A549 (cell line): ENCODE measurements at regions not wholly inside any gene's neighbourhood (a gene's known extent, or its start where the extent isn't known, plus 50 kb on each side); places are given as distances from the start of the nearest gene placed in this dataset.

Source experiments
- ATAC-seq, 2 experiments: fragments of 200-7000 bp in 1 of 2; fragments of >200 bp in 1 of 2; cut with Nextera tagmentation in 1 of 2; cut with Tn5 transposase in 1 of 2; 3 replicates each; pipeline versions ENCODE4 v1.8.0 to v1.9.1; 2018 to 2020; ENCODE audit warnings: mild to moderate bottlenecking in 1 of 2, moderate library complexity in 1 of 2
- CTCF ChIA-PET: fragments of 300-600 bp; sonication (Branson Sonifier 250); formaldehyde crosslinking; extraction: SDS; loops from one replicate; lab custom pipeline; 2021; ENCODE audit warnings: antibody characterized with exemption, inconsistent platforms; lab: Yijun Ruan, JAX
- POLR2A ChIA-PET: fragments of 350-600 bp; formaldehyde crosslinking; extraction: SDS; loops from one replicate; lab custom pipeline; 2021; ENCODE audit warnings: antibody characterized with exemption, inconsistent platforms; lab: Yijun Ruan, JAX
- DNase-seq, 2 experiments: peaks; one replicate each; pipeline versions ENCODE4 v3.0.0 to v3.0.0-alpha.2; 2011 to 2016; ENCODE audit warnings: low read depth in 1 of 2, low spot score in 1 of 2
- FAIRE-seq: peaks from 2 replicates; lab custom pipeline; 2011; peaks lifted over from hg19 to GRCh38; lab: Jason Lieb, UNC
- H3K27ac ChIP-seq, 2 experiments: fragments of >200 bp; sonication (Bioruptor Twin); formaldehyde crosslinking; 3 replicates each; pipeline ENCODE4 v1.5.1; 2016 to 2017
- H3K4me1 ChIP-seq: fragments of >200 bp; sonication (Bioruptor Twin); formaldehyde crosslinking; 3 replicates; pipeline ENCODE4 v1.6.1; 2016
- H3K4me2 ChIP-seq: fragments of >200 bp; sonication (Bioruptor Twin); formaldehyde crosslinking; 3 replicates; pipeline ENCODE4 v1.6.1; 2016
- H3K4me3 ChIP-seq: fragments of >200 bp; sonication (Bioruptor Twin); formaldehyde crosslinking; 3 replicates; pipeline ENCODE4 v1.5.1; 2016
- H3K9me3 ChIP-seq: fragments of >200 bp; sonication (Bioruptor Twin); formaldehyde crosslinking; 3 replicates; pipeline ENCODE4 v1.6.1; 2016
- CBX2 ChIP-seq: fragments of 200-600 bp; sonication (generic); IDR thresholded peaks from 2 replicates; pipeline ENCODE4 v1.6.1; 2016; ENCODE audit warnings: low read depth, mild to moderate bottlenecking, borderline replicate concordance
- CTCF ChIP-seq: fragments of >200 bp; sonication (Bioruptor Twin); formaldehyde crosslinking; IDR thresholded peaks from 3 replicates; pipeline ENCODE4 v1.5.1; 2016
- EHF ChIP-seq: fragments of 250-450 bp; sonication (Bioruptor Pico); IDR thresholded peaks from 2 replicates; pipeline ENCODE4 v1.5.0; 2020; ENCODE audit warnings: mild to moderate bottlenecking
- EHMT2 ChIP-seq: fragments of 200-600 bp; sonication (generic); IDR thresholded peaks from 2 replicates; pipeline ENCODE4 v1.6.1; 2016; ENCODE audit warnings: antibody characterized with exemption, low read depth, mild to moderate bottlenecking, moderate library complexity
- EP300 ChIP-seq, 2 experiments: fragments of >200 bp; sonication (Bioruptor Twin); formaldehyde crosslinking; IDR thresholded peaks; 2 replicates in 1 of 2; 3 replicates in 1 of 2; pipeline ENCODE4 v1.6.1; 2016 to 2017
- ESRRA ChIP-seq: fragments of 150-350 bp; IDR thresholded peaks from 2 replicates; pipeline ENCODE4 v1.6.1; 2014; ENCODE audit warnings: mild to moderate bottlenecking, low read length, borderline replicate concordance
- FOSB ChIP-seq: fragments of 250-450 bp; sonication (Bioruptor Pico); IDR thresholded peaks from 2 replicates; pipeline ENCODE4 v1.5.0; 2020; ENCODE audit warnings: mild to moderate bottlenecking, moderate library complexity
- FOSL2 ChIP-seq, 2 experiments: fragments of 450-650 bp in 1 of 2; fragments of >200 bp in 1 of 2; sonication (Bioruptor Twin) in 1 of 2; formaldehyde crosslinking; IDR thresholded peaks; 2 replicates each; pipeline versions ENCODE4 v1.5.0 to v1.6.1; 2016 to 2020; ENCODE audit warnings: mild to moderate bottlenecking in 1 of 2, moderate library complexity in 1 of 2
- GATA3 ChIP-seq: IDR thresholded peaks from 2 replicates; pipeline ENCODE4 v1.6.1; 2012; ENCODE audit warnings: borderline replicate concordance
- HES2 ChIP-seq: fragments of >200 bp; sonication (Bioruptor Twin); formaldehyde crosslinking; IDR thresholded peaks from 2 replicates; pipeline ENCODE4 v1.6.1; 2016
- HOXA7 ChIP-seq: fragments of 250-450 bp; sonication (Bioruptor Pico); IDR thresholded peaks from 2 replicates; pipeline ENCODE4 v1.5.0; 2020; ENCODE audit warnings: mild to moderate bottlenecking, moderate library complexity
- HOXB13 ChIP-seq: fragments of 250-450 bp; sonication (Bioruptor Pico); IDR thresholded peaks from 2 replicates; pipeline ENCODE4 v1.5.0; 2020; ENCODE audit warnings: low read depth, mild to moderate bottlenecking, moderate library complexity
- HOXB5 ChIP-seq: fragments of 250-450 bp; sonication (Bioruptor Pico); IDR thresholded peaks from 2 replicates; pipeline ENCODE4 v1.5.0; 2020; ENCODE audit warnings: mild to moderate bottlenecking, moderate library complexity
- KDM1A ChIP-seq: fragments of 200-600 bp; sonication (generic); IDR thresholded peaks from 2 replicates; pipeline ENCODE4 v1.6.1; 2016; ENCODE audit warnings: low read depth, mild to moderate bottlenecking
- MAFK ChIP-seq: fragments of 450-650 bp; IDR thresholded peaks from 2 replicates; pipeline ENCODE4 v1.6.1; 2014; ENCODE audit not compliant: partially characterized antibody
- NFE2L2 ChIP-seq: fragments of 150-350 bp; conservative IDR thresholded peaks from 2 replicates; pipeline ENCODE4 v1.6.1; 2014; ENCODE audit warnings: low read length
- PBX3 ChIP-seq: IDR thresholded peaks from 2 replicates; pipeline ENCODE4 v1.6.1; 2012
- POLR2A ChIP-seq: IDR thresholded peaks from 2 replicates; pipeline ENCODE4 v1.6.1; 2012; ENCODE audit warnings: mild to moderate bottlenecking, low read length
- RARB ChIP-seq: fragments of 250-450 bp; sonication (Bioruptor Pico); IDR thresholded peaks from 2 replicates; pipeline ENCODE4 v1.8.0; 2021; ENCODE audit warnings: mild to moderate bottlenecking, moderate library complexity
- RNF2 ChIP-seq: fragments of 200-600 bp; sonication (generic); IDR thresholded peaks from 2 replicates; pipeline ENCODE4 v1.6.1; 2016; ENCODE audit warnings: low read depth, mild to moderate bottlenecking, antibody characterized with exemption, moderate library complexity, borderline replicate concordance
- SMC3 ChIP-seq: fragments of >200 bp; sonication (Bioruptor Twin); formaldehyde crosslinking; IDR thresholded peaks from 3 replicates; pipeline ENCODE4 v1.6.1; 2018; ENCODE audit warnings: inconsistent platforms
- TP53 ChIP-seq: fragments of 250-450 bp; sonication (Bioruptor Pico); IDR thresholded peaks from 2 replicates; pipeline ENCODE4 v1.5.0; 2021; ENCODE audit warnings: mild to moderate bottlenecking, moderate library complexity
- ZSCAN20 ChIP-seq: fragments of 250-450 bp; sonication (Bioruptor Pico); IDR thresholded peaks from 2 replicates; pipeline ENCODE4 v1.8.0; 2022; ENCODE audit warnings: mild to moderate bottlenecking, moderate library complexity
- WGBS: methylation state at CpG from one replicate; pipeline ENCODE4 v1.1.6; 2017; ENCODE audit errors: missing lambda C conversion rate; 5-methylcytosine and 5-hydroxymethylcytosine counted together

- CTCF ChIA-PET = interaction anchor here (0.9 kb wide), 1 partner anchor 28 kb away, joined by 3 read pairs; no protein-coding TSS in a partner anchor
- DNase-seq = no peak
- Histone ChIP-seq H3K4me2 (no peak overlapping the region), H3K4me1 (0 out of 3 replicates have a peak, but pooled peaks cover 3% of the 10 kb centered on the region), H3K27ac (no peak overlapping the region), H3K9me3 (no peaks in the 10 kb centered on the region), H3K4me3 (no peak overlapping the region)
- WGBS = 19% methylated on average over 3 of the region's 3 CpGs
- no peak for TF ChIP-seq KDM1A
- no peak for TF ChIP-seq EHMT2
- no peak for FAIRE-seq
- ATAC-seq = no peak
- POLR2A ChIA-PET = no interaction called here
Measured at GRCh38 chr1:228799924-228800323, 64.6 kb downstream of the RHOU start.

GRCh38 chr1:228801068-228801467 lies 65.8 kb downstream of the RHOU start:
- FAIRE-seq = no peak
- no peak for TF ChIP-seq EHF (CRISPR knock-in tag)
- TF ChIP-seq GATA3 = no peak
- TF ChIP-seq TP53 = no peak
- TF ChIP-seq HOXA7 (CRISPR knock-in tag) = no peak
- TF ChIP-seq NFE2L2 = no peak
- no peak for TF ChIP-seq ZSCAN20
- POLR2A ChIA-PET = no interaction called here
- Histone ChIP-seq H3K4me2 (no peak overlapping the region), H3K27ac (no peak overlapping the region), H3K4me3 (no peak overlapping the region), H3K4me1 (0 out of 3 replicates have a peak, but pooled peaks cover 3% of the 10 kb centered on the region), H3K9me3 (no peaks in the 10 kb centered on the region)
- ATAC-seq = no peak
- no peak for DNase-seq
- CTCF ChIA-PET = no interaction called here

- CTCF ChIA-PET = interaction anchor here (0.6 kb wide), 1 partner anchor 1469 kb away, joined by 3 read pairs; no protein-coding TSS in a partner anchor
- TF ChIP-seq EHF (CRISPR knock-in tag) = no peak
- Histone ChIP-seq H3K27ac (no peak overlapping the region), H3K9me3 (no peaks in the 10 kb centered on the region), H3K4me2 (no peak overlapping the region), H3K4me1 (0 out of 3 replicates have a peak, but pooled peaks cover 3% of the 10 kb centered on the region), H3K4me3 (no peak overlapping the region)
- ATAC-seq (no peak), FAIRE-seq (no peak), DNase-seq (no peak)
- POLR2A ChIA-PET = no interaction called here
- 85% methylated on average over 11 of the region's 11 CpGs for WGBS
Measured at GRCh38 chr1:228802386-228803220, 67.3 kb downstream of the RHOU start.

GRCh38 chr1:228803421-228803820 lies 68.1 kb downstream of the RHOU start:
- FAIRE-seq = no peak
- Histone ChIP-seq H3K4me2 (no peak overlapping the region), H3K27ac (no peak overlapping the region), H3K4me3 (no peak overlapping the region), H3K4me1 (no peaks in the 10 kb centered on the region), H3K9me3 (no peaks in the 10 kb centered on the region)
- TF ChIP-seq HOXB13 (CRISPR knock-in tag) = no peak
- TF ChIP-seq CBX2 = no peak
- no peak for TF ChIP-seq POLR2A
- TF ChIP-seq FOSL2 (IDR thresholded peaks at IDR 0.05) = no peak
- no peak for TF ChIP-seq FOSL2 (CRISPR knock-in tag; IDR thresholded peaks at IDR 0.05)
- TF ChIP-seq HOXB5 = no peak
- TF ChIP-seq PBX3 = no peak
- TF ChIP-seq HES2 = no peak
- TF ChIP-seq RNF2 = no peak
- TF ChIP-seq ESRRA = no peak
- no peak for TF ChIP-seq SMC3
- no peak for TF ChIP-seq EP300 (IDR thresholded peaks at IDR 0.05)
- TF ChIP-seq RARB = no peak
- TF ChIP-seq KDM1A = no peak
- no peak for TF ChIP-seq NFE2L2
- no peak for TF ChIP-seq FOSB (CRISPR knock-in tag)
- TF ChIP-seq CTCF = no peak
- TF ChIP-seq GATA3 = no peak
- no peak for TF ChIP-seq MAFK
- ChIA-PET CTCF (no interaction called here), POLR2A (no interaction called here)
- no peak for ATAC-seq
- WGBS = 87% methylated on average over 6 of the region's 6 CpGs
- DNase-seq = no peak
